ENCODE measurements at regions not wholly inside any gene's neighbourhood (a gene's known extent, or its start where the extent isn't known, plus 50 kb on each side); places are given as distances from the start of the nearest gene placed in this dataset.

GRCh38 chr6:145453376-145453775, 281.9 kb downstream of the EPM2A start:
- ATAC-seq (replicated peaks in 1 of 2) = no peak
- H3K36me3 Mint-ChIP-seq (ENCODE audit: insufficient read depth in 2 of 2) = no peaks in the 10 kb centered on the region
- no peak for DNase-seq
- peaks cover 0 to 2% of the 10 kb centered on the region in 2 donors for H3K9me3 Mint-ChIP-seq
- H3K4me1 Mint-ChIP-seq (ENCODE audit: low read depth) = no peaks in the 10 kb centered on the region
- H3K4me3 Mint-ChIP-seq = no peak overlapping the region
- no peak overlapping the region for H3K27ac Mint-ChIP-seq
- no peaks in the 10 kb centered on the region for H3K27me3 Mint-ChIP-seq (ENCODE audit: low read depth)

GRCh38 chr6:145454006-145454405, 281.3 kb downstream of the EPM2A start:
- DNase-seq (no peak), ATAC-seq (replicated peaks in 1 of 2) (no peak)
- no peaks in the 10 kb centered on the region for H3K36me3 Mint-ChIP-seq (ENCODE audit: insufficient read depth in 2 of 2)
- no peak overlapping the region for H3K4me3 Mint-ChIP-seq
- no peaks in the 10 kb centered on the region for H3K4me1 Mint-ChIP-seq (ENCODE audit: low read depth)
- H3K27me3 Mint-ChIP-seq (ENCODE audit: low read depth) = no peaks in the 10 kb centered on the region
- no peak overlapping the region for H3K27ac Mint-ChIP-seq
- peaks cover 0 to 2% of the 10 kb centered on the region in 2 donors for H3K9me3 Mint-ChIP-seq

- no peaks in the 10 kb centered on the region for H3K9me3 Mint-ChIP-seq
- H3K27me3 Mint-ChIP-seq (ENCODE audit: low read depth) = no peaks in the 10 kb centered on the region
- ATAC-seq (replicated peaks in 1 of 2) (no peak), DNase-seq (no peak)
- H3K4me3 Mint-ChIP-seq = no peak overlapping the region
- H3K36me3 Mint-ChIP-seq (ENCODE audit: insufficient read depth in 2 of 2) = no peaks in the 10 kb centered on the region
- H3K27ac Mint-ChIP-seq = no peak overlapping the region
- H3K4me1 Mint-ChIP-seq (ENCODE audit: low read depth) = no peaks in the 10 kb centered on the region
Measured at GRCh38 chr6:145457556-145457955, 277.8 kb downstream of the EPM2A start.

GRCh38 chr6:145468534-145468933, 266.8 kb downstream of the EPM2A start:
- Mint-ChIP-seq H3K4me1 (ENCODE audit: low read depth) (no peaks in the 10 kb centered on the region), H3K27ac (no peak overlapping the region), H3K36me3 (ENCODE audit: insufficient read depth in 2 of 2) (peaks cover 3% of the 10 kb centered on the region in 2 donors), H3K9me3 (peaks cover 8 to 9% of the 10 kb centered on the region in 2 donors), H3K4me3 (no peak overlapping the region), H3K27me3 (ENCODE audit: low read depth) (no peaks in the 10 kb centered on the region)
- ATAC-seq (replicated peaks in 1 of 2) (no peak), DNase-seq (no peak)

GRCh38 chr6:145469021-145469420, 266.3 kb downstream of the EPM2A start:
- Mint-ChIP-seq H3K36me3 (ENCODE audit: insufficient read depth in 2 of 2) (peaks cover 3% of the 10 kb centered on the region in 2 donors), H3K9me3 (peaks cover 8 to 9% of the 10 kb centered on the region in 2 donors)

GRCh38 chr6:145475794-145476396, 259.4 kb downstream of the EPM2A start:
- DNase-seq = no peak
- H3K27ac Mint-ChIP-seq = no peak overlapping the region
- H3K9me3 Mint-ChIP-seq = peaks cover 11 to 18% of the 10 kb centered on the region in 2 donors
- no peak overlapping the region for H3K4me3 Mint-ChIP-seq
- H3K27me3 Mint-ChIP-seq (ENCODE audit: low read depth) = no peaks in the 10 kb centered on the region
- peaks cover 3% of the 10 kb centered on the region in 2 donors for H3K36me3 Mint-ChIP-seq (ENCODE audit: insufficient read depth in 2 of 2)
- no peak for ATAC-seq (replicated peaks in 1 of 2)
- no peaks in the 10 kb centered on the region for H3K4me1 Mint-ChIP-seq (ENCODE audit: low read depth)

More at GRCh38 chr6:145469021-145469420, 266.3 kb downstream of the EPM2A start:
- ATAC-seq (replicated peaks in 1 of 2) = no peak
- H3K27ac Mint-ChIP-seq = no peak overlapping the region
- H3K4me3 Mint-ChIP-seq = no peak overlapping the region
- H3K27me3 Mint-ChIP-seq (ENCODE audit: low read depth) = no peaks in the 10 kb centered on the region
- no peak for DNase-seq
- H3K4me1 Mint-ChIP-seq (ENCODE audit: low read depth) = no peaks in the 10 kb centered on the region

- no peak overlapping the region for H3K27ac Mint-ChIP-seq
- DNase-seq = no peak
- no peaks in the 10 kb centered on the region for H3K36me3 Mint-ChIP-seq (ENCODE audit: insufficient read depth in 2 of 2)
- no peaks in the 10 kb centered on the region for H3K4me1 Mint-ChIP-seq (ENCODE audit: low read depth)
- no peaks in the 10 kb centered on the region for H3K27me3 Mint-ChIP-seq (ENCODE audit: low read depth)
- no peak for ATAC-seq (replicated peaks in 1 of 2)
- H3K9me3 Mint-ChIP-seq = peaks cover 3 to 10% of the 10 kb centered on the region in 2 donors
- H3K4me3 Mint-ChIP-seq = no peak overlapping the region
Measured at GRCh38 chr6:145480024-145480423, 255.3 kb downstream of the EPM2A start.

GRCh38 chr6:145483191-145483996, 251.9 kb downstream of the EPM2A start:
- no peak overlapping the region for H3K27ac Mint-ChIP-seq
- H3K27me3 Mint-ChIP-seq (ENCODE audit: low read depth) = no peaks in the 10 kb centered on the region
- H3K9me3 Mint-ChIP-seq = peaks cover 5 to 8% of the 10 kb centered on the region in 2 donors
- H3K36me3 Mint-ChIP-seq (ENCODE audit: insufficient read depth in 2 of 2) = no peaks in the 10 kb centered on the region
- DNase-seq (no peak), ATAC-seq (replicated peaks in 1 of 2) (no peak)
- H3K4me1 Mint-ChIP-seq (ENCODE audit: low read depth) = no peaks in the 10 kb centered on the region
- no peak overlapping the region for H3K4me3 Mint-ChIP-seq

- Mint-ChIP-seq H3K27me3 (ENCODE audit: low read depth) (no peaks in the 10 kb centered on the region), H3K27ac (no peak overlapping the region), H3K4me3 (no peak overlapping the region), H3K4me1 (ENCODE audit: low read depth) (no peaks in the 10 kb centered on the region), H3K9me3 (peaks cover 5 to 8% of the 10 kb centered on the region in 2 donors), H3K36me3 (ENCODE audit: insufficient read depth in 2 of 2) (no peaks in the 10 kb centered on the region)
- DNase-seq (no peak), ATAC-seq (replicated peaks in 1 of 2) (no peak)
Measured at GRCh38 chr6:145485288-145485687, 250.0 kb downstream of the EPM2A start.

GRCh38 chr6:145486306-145486705, 249.0 kb downstream of the EPM2A start:
- H3K9me3 Mint-ChIP-seq = peaks cover 5 to 8% of the 10 kb centered on the region in 2 donors
- ATAC-seq (replicated peaks in 1 of 2) (no peak), DNase-seq (no peak)
- H3K27me3 Mint-ChIP-seq (ENCODE audit: low read depth) = no peaks in the 10 kb centered on the region
- no peak overlapping the region for H3K27ac Mint-ChIP-seq
- no peak overlapping the region for H3K4me3 Mint-ChIP-seq
- H3K36me3 Mint-ChIP-seq (ENCODE audit: insufficient read depth in 2 of 2) = no peaks in the 10 kb centered on the region
- no peaks in the 10 kb centered on the region for H3K4me1 Mint-ChIP-seq (ENCODE audit: low read depth)

GRCh38 chr6:145489583-145489982, 245.7 kb downstream of the EPM2A start:
- H3K27me3 Mint-ChIP-seq (ENCODE audit: low read depth) = no peaks in the 10 kb centered on the region
- no peak overlapping the region for H3K4me3 Mint-ChIP-seq
- H3K27ac Mint-ChIP-seq = no peak overlapping the region
- no peaks in the 10 kb centered on the region for H3K4me1 Mint-ChIP-seq (ENCODE audit: low read depth)
- DNase-seq (no peak), ATAC-seq (replicated peaks in 1 of 2) (no peak)
- H3K9me3 Mint-ChIP-seq = peaks cover 10 to 12% of the 10 kb centered on the region in 2 donors
- no peaks in the 10 kb centered on the region for H3K36me3 Mint-ChIP-seq (ENCODE audit: insufficient read depth in 2 of 2)

GRCh38 chr6:145490068-145490467, 245.3 kb downstream of the EPM2A start:
- H3K9me3 Mint-ChIP-seq = peaks cover 10 to 12% of the 10 kb centered on the region in 2 donors
- ATAC-seq (replicated peaks in 1 of 2) = no peak

GRCh38 chr6:145491126-145491525, 244.2 kb downstream of the EPM2A start:
- H3K9me3 Mint-ChIP-seq = peaks cover 9 to 12% of the 10 kb centered on the region in 2 donors
- no peaks in the 10 kb centered on the region for H3K36me3 Mint-ChIP-seq (ENCODE audit: insufficient read depth in 2 of 2)
- no peak overlapping the region for H3K4me3 Mint-ChIP-seq
- H3K4me1 Mint-ChIP-seq (ENCODE audit: low read depth) = no peaks in the 10 kb centered on the region
- no peak for DNase-seq
- no peak for ATAC-seq (replicated peaks in 1 of 2)
- no peak overlapping the region for H3K27ac Mint-ChIP-seq
- H3K27me3 Mint-ChIP-seq (ENCODE audit: low read depth) = no peaks in the 10 kb centered on the region

More at GRCh38 chr6:145490068-145490467, 245.3 kb downstream of the EPM2A start:
- Mint-ChIP-seq H3K36me3 (ENCODE audit: insufficient read depth in 2 of 2) (no peaks in the 10 kb centered on the region), H3K27ac (no peak overlapping the region), H3K4me1 (ENCODE audit: low read depth) (no peaks in the 10 kb centered on the region), H3K4me3 (no peak overlapping the region), H3K27me3 (ENCODE audit: low read depth) (no peaks in the 10 kb centered on the region)
- no peak for DNase-seq

Measured in activated T-cell treated with anti-CD3 and anti-CD28 coated beads, Interleukin-2, amount 50 U/mL, for 72 hours (primary cell).